ENCODE measurements at regions not wholly inside any gene's neighbourhood (a gene's known extent, or its start where the extent isn't known, plus 50 kb on each side); places are given as distances from the start of the nearest gene placed in this dataset.

DNA sequence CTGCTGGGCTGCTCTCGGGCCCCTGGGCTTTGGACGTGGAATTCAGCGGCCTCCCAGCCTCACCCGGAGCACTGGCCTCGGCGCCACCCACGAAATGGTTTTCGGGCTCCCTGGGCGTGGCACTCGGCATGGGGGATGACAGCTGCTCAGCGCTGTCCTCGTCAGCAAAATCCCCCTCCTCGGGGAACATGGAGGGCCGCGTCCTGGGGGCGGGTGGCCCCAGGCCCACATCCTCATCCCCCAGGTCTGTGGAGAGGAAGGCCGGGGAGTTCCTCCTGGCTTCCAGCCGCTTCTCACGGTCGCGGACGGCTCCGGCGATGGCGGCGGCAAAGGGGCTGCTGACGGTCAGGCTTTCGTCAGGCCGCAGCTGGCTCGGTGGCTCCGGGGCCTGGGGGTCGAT is 88.4 kb downstream of the CTTN start:
- 96% methylated on average over 32 of the region's 32 CpGs for WGBS
- Histone ChIP-seq H3K36me3 (ENCODE audit: insufficient read depth) (no peaks in the 10 kb centered on the region), H3K27ac (ENCODE audit: low read depth) (no peak overlapping the region), H3K4me3 (ENCODE audit: low read depth, low read length) (no peak overlapping the region), H3K4me1 (ENCODE audit: insufficient read depth) (no peaks in the 10 kb centered on the region)
- DNase-seq (ENCODE audit: extremely low spot score): no peak

DNA sequence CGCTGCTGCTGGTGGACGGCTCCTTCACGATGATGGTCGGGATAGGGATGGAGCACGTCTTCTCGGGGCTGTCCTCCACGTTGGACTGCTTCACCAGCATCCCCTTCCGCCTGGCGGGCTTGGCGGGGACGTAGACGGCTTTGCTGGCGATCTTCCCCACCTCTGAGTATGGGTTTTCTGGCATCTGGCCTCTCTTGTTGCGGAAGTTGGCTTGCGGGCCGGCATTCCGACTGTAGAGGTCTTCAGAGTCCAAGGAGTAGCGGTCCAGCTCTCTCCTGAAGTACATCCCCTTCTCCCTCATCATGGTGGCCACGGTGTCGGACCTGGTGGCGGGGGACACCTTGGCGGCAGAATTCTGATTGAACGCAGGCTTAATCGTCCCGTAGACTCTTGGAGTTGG is 88.8 kb downstream of the CTTN start:
- 92% methylated on average over 25 of the region's 25 CpGs for whole genome bisulfite sequencing
- no peak overlapping the region for H3K4me3 ChIP-seq (ENCODE audit: low read depth, low read length)
- no peak for DNase-seq (ENCODE audit: extremely low spot score)
- H3K27ac ChIP-seq (ENCODE audit: low read depth): no peak overlapping the region
- H3K4me1 ChIP-seq (ENCODE audit: insufficient read depth): no peaks in the 10 kb centered on the region
- H3K36me3 ChIP-seq (ENCODE audit: insufficient read depth): no peaks in the 10 kb centered on the region

DNA sequence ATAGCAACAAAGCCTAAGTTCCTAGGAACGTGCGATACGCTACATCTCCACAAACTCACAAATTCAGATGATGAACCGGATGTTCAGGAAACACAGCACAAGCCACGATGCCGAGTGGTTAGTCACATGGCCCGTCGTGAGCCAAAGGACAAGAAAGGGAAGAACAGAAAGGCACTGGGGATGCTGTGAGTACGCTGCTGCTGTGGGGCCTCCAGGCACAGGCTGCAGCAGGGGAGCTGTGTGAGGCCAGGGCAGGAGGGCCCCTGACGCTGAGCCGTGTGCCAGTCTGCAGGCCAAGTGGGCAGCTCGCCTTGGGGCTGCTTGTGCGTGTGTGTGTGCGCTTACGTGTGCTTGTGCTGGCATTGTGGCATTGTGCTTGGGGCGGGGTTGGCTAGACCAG is 89.4 kb downstream of the CTTN start:
- 81% methylated on average over 16 of the region's 16 CpGs for WGBS
- H3K36me3 ChIP-seq (ENCODE audit: insufficient read depth): no peaks in the 10 kb centered on the region
- H3K27ac ChIP-seq (ENCODE audit: low read depth): no peak overlapping the region
- H3K4me1 ChIP-seq (ENCODE audit: insufficient read depth): no peaks in the 10 kb centered on the region
- no peak for DNase-seq (ENCODE audit: extremely low spot score)
- H3K4me3 ChIP-seq (ENCODE audit: low read depth, low read length): no peak overlapping the region

DNA sequence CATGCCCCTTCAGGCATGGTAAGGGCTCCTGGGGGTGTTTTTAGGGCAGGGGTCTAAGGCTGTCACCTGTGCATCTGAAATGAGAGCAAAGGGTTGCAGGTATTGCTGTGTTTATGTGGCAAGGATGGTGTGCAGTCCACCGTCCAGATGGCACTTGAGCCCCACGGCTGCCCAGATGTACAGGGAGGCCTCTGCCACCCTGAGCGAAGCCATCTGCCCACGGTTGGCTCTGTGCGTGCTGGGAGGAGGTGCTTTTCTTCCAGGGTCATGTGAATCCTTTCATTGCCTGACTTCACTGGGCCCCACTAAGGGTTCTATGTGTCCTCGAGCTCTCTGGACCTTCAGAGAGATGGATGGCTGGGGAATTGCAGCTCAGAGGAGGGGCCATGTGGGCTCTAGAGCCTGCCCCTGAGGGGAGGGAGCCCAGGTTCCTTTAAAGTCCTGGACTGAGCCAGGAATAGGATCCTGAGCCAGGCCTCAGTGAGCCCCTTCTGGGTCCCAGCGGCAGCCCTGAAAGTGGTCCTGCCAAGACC is 89.9 kb downstream of the CTTN start:
- Histone ChIP-seq H3K36me3 (ENCODE audit: insufficient read depth) (no peaks in the 10 kb centered on the region), H3K27ac (ENCODE audit: low read depth) (no peak overlapping the region), H3K4me3 (ENCODE audit: low read depth, low read length) (no peak overlapping the region), H3K4me1 (ENCODE audit: insufficient read depth) (no peaks in the 10 kb centered on the region)
- DNase-seq (ENCODE audit: extremely low spot score): no peak
- 77% methylated on average over 7 of the region's 7 CpGs for WGBS

DNA sequence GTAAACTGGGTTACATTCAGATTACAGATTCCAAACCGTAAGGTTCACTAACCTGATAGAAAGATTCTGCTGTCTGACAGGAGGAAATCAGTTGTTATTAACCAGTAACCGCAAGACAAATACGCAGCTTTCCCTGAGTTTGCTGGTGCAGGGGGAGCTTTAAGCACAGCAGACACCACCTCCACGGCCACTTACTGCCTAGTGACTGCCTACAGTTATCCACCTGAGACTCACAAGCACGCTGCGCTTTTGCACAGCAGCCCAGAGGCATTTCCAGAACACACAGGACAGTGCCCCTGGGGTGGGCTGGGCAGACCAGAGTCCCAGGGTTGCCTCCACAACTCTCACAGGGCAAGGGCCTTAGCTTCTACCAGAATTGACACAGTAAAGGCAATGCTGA is 90.9 kb downstream of the CTTN start:
- H3K27ac ChIP-seq (ENCODE audit: low read depth): no peak overlapping the region
- no peaks in the 10 kb centered on the region for H3K4me1 ChIP-seq (ENCODE audit: insufficient read depth)
- H3K36me3 ChIP-seq (ENCODE audit: insufficient read depth): no peaks in the 10 kb centered on the region
- DNase-seq (ENCODE audit: extremely low spot score): no peak
- WGBS: 90% methylated on average over 6 of the region's 6 CpGs
- no peak overlapping the region for H3K4me3 ChIP-seq (ENCODE audit: low read depth, low read length)

DNA sequence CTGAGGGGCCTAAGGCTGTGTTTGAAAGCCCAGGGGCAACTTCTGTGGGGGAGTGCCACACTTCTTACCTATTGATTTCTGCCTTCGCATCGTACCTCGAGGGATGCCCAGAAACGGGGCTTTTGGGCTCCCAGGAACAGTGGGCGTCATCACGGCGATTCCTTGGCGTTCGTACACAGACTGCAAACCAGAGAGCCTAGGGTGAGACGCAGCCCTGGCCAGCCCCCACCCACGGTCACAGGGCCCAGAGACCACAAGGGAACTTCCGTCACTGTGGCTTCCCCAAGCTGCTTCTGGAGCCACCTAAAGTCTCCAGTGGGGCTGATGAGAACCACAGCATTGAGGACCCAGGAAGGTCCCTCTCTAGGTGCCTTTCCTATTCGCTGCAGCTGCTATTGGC is 91.9 kb downstream of the CTTN start:
- Histone ChIP-seq H3K4me3 (ENCODE audit: low read depth, low read length) (no peak overlapping the region), H3K27ac (ENCODE audit: low read depth) (no peak overlapping the region), H3K4me1 (ENCODE audit: insufficient read depth) (no peaks in the 10 kb centered on the region), H3K36me3 (ENCODE audit: insufficient read depth) (no peaks in the 10 kb centered on the region)
- DNase-seq (ENCODE audit: extremely low spot score): no peak
- WGBS: 94% methylated on average over 13 of the region's 13 CpGs

DNA sequence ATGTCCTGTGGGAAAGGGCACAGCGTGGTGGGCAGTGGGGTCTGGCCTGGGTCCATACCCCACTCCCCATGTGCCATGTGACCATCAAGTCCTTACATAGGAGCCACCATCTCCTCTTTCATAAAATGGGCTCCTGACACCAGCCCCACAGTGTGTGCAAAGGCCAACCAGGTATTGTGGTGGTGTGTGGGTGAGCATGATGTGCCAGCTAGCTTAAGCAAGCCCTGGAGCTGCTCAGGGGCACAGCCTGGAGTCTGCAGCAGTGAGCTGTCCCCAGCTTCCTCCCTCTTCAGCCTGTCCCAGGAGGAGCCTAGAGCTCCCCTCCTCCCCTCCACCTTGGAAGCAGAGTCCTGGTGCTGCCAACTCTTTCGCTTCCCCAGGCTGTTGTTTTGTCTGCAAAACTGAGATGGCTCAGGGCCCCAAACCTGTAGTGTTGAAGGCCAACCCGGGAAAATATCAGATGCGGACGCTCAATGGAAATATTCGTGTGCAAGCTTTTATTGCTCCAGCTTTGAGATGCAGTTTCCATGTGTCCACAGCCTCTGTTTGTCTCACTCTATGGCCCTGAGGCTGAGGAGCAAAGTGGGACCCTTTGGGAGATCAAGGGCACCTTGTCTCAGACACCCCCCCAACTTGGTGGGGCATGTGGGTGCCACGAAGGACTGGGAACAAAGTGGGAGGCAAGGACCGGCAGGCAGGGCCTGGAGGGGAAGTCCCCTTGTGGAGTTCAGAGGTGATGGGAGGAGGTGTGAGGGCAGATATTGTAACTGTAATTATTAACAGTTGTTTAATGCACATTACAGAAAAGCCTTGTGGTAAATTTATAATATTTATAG is 92.6 kb downstream of the CTTN start:
- no peak for DNase-seq (ENCODE audit: extremely low spot score)
- H3K4me3 ChIP-seq (ENCODE audit: low read depth, low read length): no peak overlapping the region
- WGBS: 84% methylated on average over 8 of the region's 8 CpGs

DNA sequence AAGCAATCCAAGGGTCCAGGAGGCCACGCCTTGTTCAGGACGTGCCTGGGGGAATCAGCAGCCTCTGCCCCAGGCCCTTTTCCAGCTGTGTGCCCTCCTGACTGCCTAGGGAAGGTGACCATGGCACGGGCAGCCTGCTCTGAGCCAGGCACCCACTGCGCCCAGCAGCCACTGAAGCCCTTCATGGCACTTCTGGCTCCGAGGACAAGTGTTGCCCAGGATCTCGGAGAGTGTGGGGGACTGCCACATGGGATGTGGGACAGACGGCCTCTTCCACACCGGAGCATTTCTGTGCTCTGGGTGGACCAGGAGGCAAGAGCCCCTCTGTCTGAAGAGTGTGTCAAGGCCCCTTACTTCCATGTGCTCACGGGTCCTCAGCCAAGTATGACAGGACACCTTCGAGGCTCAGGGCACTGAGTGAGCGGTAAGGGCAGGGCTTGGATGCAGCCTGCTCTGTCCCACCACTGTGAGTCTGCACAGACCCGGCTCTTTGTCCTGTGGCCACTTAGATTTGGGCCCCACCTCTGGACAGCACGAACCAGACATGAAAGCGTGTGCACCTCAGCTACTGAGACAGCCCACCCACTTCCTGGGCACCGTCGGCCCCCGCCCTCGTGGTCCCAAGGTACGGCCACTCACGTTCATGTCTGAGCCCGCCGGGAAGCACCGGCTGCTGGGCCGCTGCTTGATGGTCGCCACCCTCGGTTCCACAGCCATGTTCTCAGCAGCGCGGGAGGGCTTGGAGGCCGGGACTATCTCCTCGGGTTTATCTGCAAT is 93.6 kb downstream of the CTTN start:
- Histone ChIP-seq H3K27ac (ENCODE audit: low read depth) (no peak overlapping the region), H3K4me1 (ENCODE audit: insufficient read depth) (no peaks in the 10 kb centered on the region), H3K4me3 (ENCODE audit: low read depth, low read length) (no peak overlapping the region), H3K36me3 (ENCODE audit: insufficient read depth) (no peaks in the 10 kb centered on the region)
- WGBS: 94% methylated on average over 30 of the region's 30 CpGs
- no peak for DNase-seq (ENCODE audit: extremely low spot score)

More for the DNA sequence above, 92.6 kb downstream of the CTTN start:
- Histone ChIP-seq H3K36me3 (ENCODE audit: insufficient read depth) (no peaks in the 10 kb centered on the region), H3K27ac (ENCODE audit: low read depth) (no peak overlapping the region), H3K4me1 (ENCODE audit: insufficient read depth) (no peaks in the 10 kb centered on the region)

DNA sequence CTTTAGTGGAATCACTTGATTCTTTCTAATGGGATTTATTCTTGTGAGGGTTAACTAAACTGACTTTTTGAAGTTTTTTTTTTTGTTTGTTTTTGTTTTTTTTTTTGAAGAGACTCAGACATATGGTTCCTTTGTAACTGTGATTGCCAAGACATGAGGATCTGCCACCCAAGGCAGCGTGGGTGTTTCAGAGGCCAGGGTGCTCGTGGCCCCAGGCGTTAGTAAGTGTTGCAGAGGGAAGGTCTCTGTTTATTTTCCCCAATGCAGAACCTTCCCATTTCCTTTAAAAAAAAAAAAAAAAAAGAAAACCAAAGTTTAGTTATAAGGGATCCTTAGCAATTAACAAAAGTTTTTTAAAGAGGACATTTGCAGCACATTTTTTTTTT is 94.8 kb downstream of the CTTN start:
- H3K36me3 ChIP-seq (ENCODE audit: insufficient read depth): no peaks in the 10 kb centered on the region
- DNase-seq (ENCODE audit: extremely low spot score): no peak
- H3K4me1 ChIP-seq (ENCODE audit: insufficient read depth): no peaks in the 10 kb centered on the region
- no peak overlapping the region for H3K27ac ChIP-seq (ENCODE audit: low read depth)
- H3K4me3 ChIP-seq (ENCODE audit: low read depth, low read length): no peak overlapping the region
- WGBS: 75% methylated on average over 3 of the region's 3 CpGs

DNA sequence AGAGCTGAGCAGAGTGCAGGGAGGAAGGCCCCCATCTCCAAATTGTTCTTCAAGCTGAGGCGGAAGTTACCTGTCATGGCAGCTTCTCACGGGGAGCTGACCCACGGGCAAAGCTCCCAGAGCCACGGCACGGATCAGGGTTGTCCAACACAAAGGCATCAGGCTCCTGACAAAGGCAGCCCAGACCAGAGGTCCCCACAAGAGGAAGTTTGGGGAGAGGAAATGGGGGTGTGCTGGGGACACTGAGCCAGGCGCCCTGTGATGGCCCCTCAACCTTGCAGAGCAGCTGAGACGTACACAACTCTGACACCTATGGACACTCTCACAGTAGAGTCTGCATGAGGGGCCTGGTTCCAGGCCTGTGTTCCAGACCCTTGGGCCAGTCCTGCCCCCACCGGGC is 95.6 kb downstream of the CTTN start:
- no peak overlapping the region for H3K4me3 ChIP-seq (ENCODE audit: low read depth, low read length)
- WGBS: 95% methylated on average over 8 of the region's 8 CpGs
- no peaks in the 10 kb centered on the region for H3K4me1 ChIP-seq (ENCODE audit: insufficient read depth)
- DNase-seq (ENCODE audit: extremely low spot score): no peak
- no peak overlapping the region for H3K27ac ChIP-seq (ENCODE audit: low read depth)
- H3K36me3 ChIP-seq (ENCODE audit: insufficient read depth): no peaks in the 10 kb centered on the region

DNA sequence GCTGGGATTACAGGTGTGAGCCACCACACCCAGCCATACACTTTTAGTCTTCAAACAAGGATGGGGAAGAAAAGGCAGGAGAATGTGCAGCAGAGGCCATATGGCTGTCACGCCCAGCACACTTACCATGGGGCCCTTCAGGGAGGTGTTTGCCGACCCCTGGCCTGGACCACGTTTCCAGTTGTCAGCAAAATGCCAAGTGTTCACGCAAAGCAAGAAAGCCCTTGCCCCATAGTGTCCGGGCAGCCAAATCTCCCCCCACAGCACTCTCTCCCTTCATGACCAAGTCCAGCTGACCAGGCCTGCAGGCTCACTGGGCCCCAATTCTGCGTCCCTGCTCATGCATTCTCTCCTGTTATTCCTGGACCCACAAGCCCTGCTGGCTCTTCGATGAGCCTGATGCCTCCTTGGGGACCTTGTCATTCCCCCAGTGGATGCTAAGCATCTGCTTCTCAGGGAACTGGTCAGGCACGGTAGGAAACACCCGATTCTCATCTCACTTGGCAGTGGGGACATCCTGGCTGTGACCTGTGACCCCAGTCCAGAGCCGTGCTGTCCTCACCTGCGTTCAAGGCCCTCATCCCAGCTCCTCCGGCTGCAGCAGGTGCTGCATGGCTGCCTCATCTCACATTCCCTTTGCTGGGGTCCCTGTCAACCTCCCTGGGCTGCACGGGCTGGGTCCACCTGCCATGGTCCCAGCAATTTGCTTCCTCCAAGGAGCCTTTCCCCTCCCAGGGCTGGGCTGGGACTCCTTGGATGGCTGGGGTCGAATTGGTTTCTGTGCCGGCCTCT is 96.4 kb downstream of the CTTN start:
- no peak for DNase-seq (ENCODE audit: extremely low spot score)
- no peak overlapping the region for H3K4me3 ChIP-seq (ENCODE audit: low read depth, low read length)
- H3K4me1 ChIP-seq (ENCODE audit: insufficient read depth): no peaks in the 10 kb centered on the region
- H3K36me3 ChIP-seq (ENCODE audit: insufficient read depth): no peaks in the 10 kb centered on the region
- 87% methylated on average over 15 of the region's 15 CpGs for WGBS
- no peak overlapping the region for H3K27ac ChIP-seq (ENCODE audit: low read depth)

DNA sequence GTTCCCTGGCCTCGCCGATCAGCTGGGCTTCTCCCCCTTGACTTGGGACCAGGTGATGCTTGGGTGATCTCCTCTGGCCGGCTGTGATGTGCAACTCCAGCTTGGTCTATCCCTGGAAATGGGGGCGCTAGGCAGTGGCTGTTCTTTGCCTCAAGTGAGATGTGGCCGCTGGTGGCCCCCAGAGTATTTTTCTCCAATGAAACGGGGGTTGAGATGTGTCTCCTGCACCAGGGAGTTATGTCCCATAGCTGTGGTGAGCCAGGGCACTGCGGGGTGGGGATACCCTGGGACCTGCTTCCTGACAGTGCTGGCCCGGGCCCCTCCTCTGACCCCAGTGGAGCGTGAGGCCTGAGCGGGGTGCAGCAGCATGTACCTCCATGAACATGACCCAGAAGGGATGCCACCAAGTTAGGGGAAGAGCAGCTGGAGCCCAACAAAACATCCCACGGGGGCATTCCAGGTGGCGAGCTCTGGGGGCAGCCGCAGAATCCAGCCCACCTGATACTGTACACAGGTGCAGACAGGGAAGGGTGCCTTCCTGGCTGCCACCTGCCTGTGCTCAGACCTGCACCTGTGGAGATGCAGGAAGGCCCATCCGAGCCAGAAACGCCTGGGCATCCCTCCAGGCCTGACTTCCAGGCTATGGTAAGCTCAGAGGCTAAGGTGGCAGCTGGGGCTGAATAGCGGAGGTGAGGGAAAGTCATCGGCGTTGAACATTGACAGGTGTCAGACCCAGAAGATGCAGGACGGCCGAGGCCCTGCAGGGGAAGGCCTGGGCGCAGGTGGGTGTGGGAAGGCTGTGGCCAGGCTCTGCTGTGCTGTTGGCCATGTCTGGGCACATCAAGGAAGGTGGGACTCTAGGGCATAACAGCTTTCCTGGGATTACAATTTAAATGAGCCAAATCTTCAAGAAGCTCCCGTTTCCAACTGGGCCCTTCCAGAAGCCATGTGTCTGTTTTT is 97.3 kb downstream of the CTTN start:
- no peak for DNase-seq (ENCODE audit: extremely low spot score)

More for the DNA sequence above, 97.3 kb downstream of the CTTN start:
- WGBS: 91% methylated on average over 22 of the region's 22 CpGs
- Histone ChIP-seq H3K27ac (ENCODE audit: low read depth) (no peak overlapping the region), H3K36me3 (ENCODE audit: insufficient read depth) (no peaks in the 10 kb centered on the region), H3K4me3 (ENCODE audit: low read depth, low read length) (no peak overlapping the region), H3K4me1 (ENCODE audit: insufficient read depth) (no peaks in the 10 kb centered on the region)
